ENCODE measurements at regions not wholly inside any gene's neighbourhood (a gene's known extent, or its start where the extent isn't known, plus 50 kb on each side); places are given as distances from the start of the nearest gene placed in this dataset.

- no peak for TF ChIP-seq EZH2 (IDR thresholded peaks at IDR 0.05; ENCODE audit: borderline replicate concordance)
- TF ChIP-seq CTCF (IDR thresholded peaks at IDR 0.05; ENCODE audit: poor library complexity): no peak
Measured at GRCh38 chr1:67965995-67966665, 84.3 kb downstream of the DIRAS3 start.
